Gastrocnemius medialis (tissue), 4 donors: ENCODE measurements at regions not wholly inside any gene's neighbourhood (a gene's known extent, or its start where the extent isn't known, plus 50 kb on each side); places are given as distances from the start of the nearest gene placed in this dataset.

Source experiments
- ATAC-seq, 2 donors: fragments of 150-250 bp; one replicate each; pipeline ENCODE4 v1.9.1; 2016
- DNase-seq, 2 donors: peaks; one replicate each; pipeline ENCODE4 v3.0.0-alpha.2; 2019
- H3K27ac ChIP-seq, 4 donors: fragments of 200-600 bp; sonication (generic); 1 replicate in 1 of 4; 2 replicates in 3 of 4; pipeline ENCODE4 v1.5.1; 2016 to 2018; ENCODE audit warnings: mild to moderate bottlenecking in 2 of 4, moderate library complexity in 1 of 4
- H3K27me3 ChIP-seq, 3 donors: fragments of 200-600 bp; sonication (generic) in 2 of 3; 1 replicate in 1 of 3; 2 replicates in 2 of 3; pipeline versions ENCODE4 v1.5.1 to v1.6.0; 2016 to 2019; ENCODE audit warnings: mild to moderate bottlenecking in 1 of 3, moderate library complexity in 1 of 3
- H3K36me3 ChIP-seq, 2 donors: fragments of 200-600 bp; sonication (generic) in 1 of 2; one replicate each; pipeline ENCODE4 v1.5.1; 2017 to 2018
- H3K4me1 ChIP-seq, 2 donors: fragments of 200-600 bp; sonication (generic) in 1 of 2; one replicate each; pipeline ENCODE4 v1.5.1; 2016 to 2017; ENCODE audit warnings: mild to moderate bottlenecking in 2 of 2
- H3K4me3 ChIP-seq, 4 donors: fragments of 200-600 bp; sonication (generic) in 3 of 4; 1 replicate in 1 of 4; 2 replicates in 3 of 4; pipeline ENCODE4 v1.5.1; 2016 to 2019; ENCODE audit warnings: mild to moderate bottlenecking in 2 of 4
- H3K9me3 ChIP-seq, 3 donors: fragments of 200-600 bp; sonication (generic) in 2 of 3; 1 replicate in 1 of 3; 2 replicates in 2 of 3; pipeline ENCODE4 v1.5.1; 2016 to 2019
- CTCF ChIP-seq, 5 experiments: fragments of 450-650 bp in 3 of 5; fragments of 200-600 bp in 2 of 5; sonication (generic) in 2 of 5; IDR thresholded peaks in 4 of 5; conservative IDR thresholded peaks in 1 of 5; 1 replicate in 4 of 5; 2 replicates in 1 of 5; pipeline ENCODE4 v1.5.1; 2016 to 2019; ENCODE audit warnings: antibody characterized with exemption in 5 of 5, mild to moderate bottlenecking in 3 of 5, moderate library complexity in 3 of 5
- POLR2A ChIP-seq, 2 donors: fragments of 450-650 bp; IDR thresholded peaks; one replicate each; pipeline ENCODE4 v1.6.1; 2017; ENCODE audit warnings: antibody characterized with exemption in 2 of 2, mild to moderate bottlenecking in 2 of 2, moderate library complexity in 2 of 2
- in situ Hi-C, 4 donors: fragments of 200-750 bp; cut with MboI; loops; one replicate each; pipeline versions ENCODE4 v1.15.0 to v1.8.0; 2017; ENCODE audit warnings: low sequenced_read_pairs in 4 of 4
- intact Hi-C: fragments of 100-400 bp; cut with DNase I; formaldehyde crosslinking; loops from one replicate; pipeline ENCODE4 v1.15.1; 2023; ENCODE audit warnings: low total_unique reads

GRCh38 chr4:137626942-137627738 lies 94.8 kb upstream of the PCDH18 start:
- H3K36me3 ChIP-seq = no peaks in the 10 kb centered on the region
- no peak overlapping the region for H3K27ac ChIP-seq
- H3K4me3 ChIP-seq = no peak overlapping the region
- intact Hi-C loops = no loop called here
- peaks cover 0 to 3% of the 10 kb centered on the region in 2 donors for H3K4me1 ChIP-seq
- H3K27me3 ChIP-seq = no peaks in the 10 kb centered on the region
- no peak for DNase-seq
- in situ Hi-C loops = no loop called here
- ATAC-seq = no peak
- no peaks in the 10 kb centered on the region for H3K9me3 ChIP-seq
- TF ChIP-seq POLR2A (IDR thresholded peaks at IDR 0.05) (no peak), CTCF (IDR thresholded peaks at IDR 0.05 in 4 of 5, conservative IDR thresholded peaks at IDR 0.05 in 1 of 5) (no peak)

GRCh38 chr4:137623013-137623412 lies 90.7 kb upstream of the PCDH18 start:
- intact Hi-C loops = no loop called here
- Histone ChIP-seq H3K9me3 (no peaks in the 10 kb centered on the region), H3K4me3 (no peak overlapping the region), H3K27me3 (no peaks in the 10 kb centered on the region), H3K4me1 (peaks cover 0 to 3% of the 10 kb centered on the region in 2 donors), H3K36me3 (no peaks in the 10 kb centered on the region), H3K27ac (no peak overlapping the region)
- DNase-seq (no peak), ATAC-seq (no peak)
- TF ChIP-seq CTCF (IDR thresholded peaks at IDR 0.05 in 4 of 5, conservative IDR thresholded peaks at IDR 0.05 in 1 of 5) (no peak), POLR2A (IDR thresholded peaks at IDR 0.05) (no peak)
- in situ Hi-C loops = no loop called here

GRCh38 chr4:137621056-137621455 lies 88.8 kb upstream of the PCDH18 start:
- intact Hi-C loops = no loop called here
- Histone ChIP-seq H3K4me3 (no peak overlapping the region), H3K9me3 (no peaks in the 10 kb centered on the region), H3K27ac (no peak overlapping the region), H3K27me3 (no peaks in the 10 kb centered on the region), H3K4me1 (peaks cover 0 to 3% of the 10 kb centered on the region in 2 donors), H3K36me3 (no peaks in the 10 kb centered on the region)
- in situ Hi-C loops = no loop called here
- no peak for ATAC-seq
- no peak for DNase-seq
- TF ChIP-seq CTCF (IDR thresholded peaks at IDR 0.05 in 4 of 5, conservative IDR thresholded peaks at IDR 0.05 in 1 of 5) = no peak
- no peak for TF ChIP-seq POLR2A (IDR thresholded peaks at IDR 0.05)

GRCh38 chr4:137614491-137614890 lies 82.2 kb upstream of the PCDH18 start:
- in situ Hi-C loops = no loop called here
- ATAC-seq = no peak
- intact Hi-C loops = no loop called here
- Histone ChIP-seq H3K27me3 (no peaks in the 10 kb centered on the region), H3K27ac (no peak overlapping the region), H3K4me1 (no peaks in the 10 kb centered on the region), H3K9me3 (no peaks in the 10 kb centered on the region), H3K36me3 (no peaks in the 10 kb centered on the region), H3K4me3 (no peak overlapping the region)
- DNase-seq = no peak
- TF ChIP-seq CTCF (IDR thresholded peaks at IDR 0.05 in 4 of 5, conservative IDR thresholded peaks at IDR 0.05 in 1 of 5) (no peak), POLR2A (IDR thresholded peaks at IDR 0.05) (no peak)
